ENCODE measurements at regions not wholly inside any gene's neighbourhood (a gene's known extent, or its start where the extent isn't known, plus 50 kb on each side); places are given as distances from the start of the nearest gene placed in this dataset.

- Histone ChIP-seq H3K9ac (ENCODE audit: insufficient read depth, low read length) (no peak overlapping the region), H3K27me3 (ENCODE audit: control insufficient read depth, insufficient read depth, low read length) (peaks cover 4% of the 10 kb centered on the region), H3K4me3 (replicated peaks in 1 of 4; ENCODE audit: control extremely low read depth in 1 of 4, insufficient read depth in 1 of 4, low read depth in 3 of 4, low read length in 4 of 4) (no peak overlapping the region), H3K4me1 (ENCODE audit: control insufficient read depth, extremely low read depth, insufficient read depth, low read length) (peaks cover 4% of the 10 kb centered on the region), H3K9me3 (ENCODE audit: control insufficient read depth, insufficient read depth, low read depth, low read length) (no peaks in the 10 kb centered on the region), H3K4me2 (ENCODE audit: extremely low read depth, insufficient read depth, low read length) (no peak overlapping the region), H3K27ac (ENCODE audit: insufficient read depth, low read length) (no peak overlapping the region), H3K36me3 (ENCODE audit: control insufficient read depth, insufficient read depth, low read length) (no peaks in the 10 kb centered on the region), H2AFZ (ENCODE audit: low read length) (no peak overlapping the region), H3K79me2 (ENCODE audit: control insufficient read depth, insufficient read depth, low read length) (no peaks in the 10 kb centered on the region), H4K20me1 (ENCODE audit: control insufficient read depth, extremely low read depth, insufficient read depth, low read length) (no peaks in the 10 kb centered on the region)
- no peak for DNase-seq (ENCODE audit: low read depth in 2 of 2)
- TF ChIP-seq CTCF (conservative IDR thresholded peaks at IDR 0.05 in 1 of 2, IDR thresholded peaks at IDR 0.05 in 1 of 2; ENCODE audit: low read depth in 1 of 2, low read length in 2 of 2) (no peak), EZH2 (IDR thresholded peaks at IDR 0.05; ENCODE audit: low read length, missing control alignments) (no peak)
These were observed 378.9 kb downstream of the RPS24 start for GRCh38 chr10:78412605-78413004.

GRCh38 chr10:78413076-78414055, 379.7 kb downstream of the RPS24 start:
- H3K4me1 ChIP-seq (ENCODE audit: control insufficient read depth, extremely low read depth, insufficient read depth, low read length): peaks cover 4% of the 10 kb centered on the region
- no peaks in the 10 kb centered on the region for H3K79me2 ChIP-seq (ENCODE audit: control insufficient read depth, insufficient read depth, low read length)
- H3K36me3 ChIP-seq (ENCODE audit: control insufficient read depth, insufficient read depth, low read length): no peaks in the 10 kb centered on the region
- no peaks in the 10 kb centered on the region for H3K9me3 ChIP-seq (ENCODE audit: control insufficient read depth, insufficient read depth, low read depth, low read length)
- peaks cover 3% of the 10 kb centered on the region for H3K27me3 ChIP-seq (ENCODE audit: control insufficient read depth, insufficient read depth, low read length)
- peak; percentile 14 to 28 for DNase-seq (ENCODE audit: low read depth in 2 of 2)
- H3K4me3 ChIP-seq (replicated peaks in 1 of 4; ENCODE audit: control extremely low read depth in 1 of 4, insufficient read depth in 1 of 4, low read depth in 3 of 4, low read length in 4 of 4): no peak overlapping the region
- TF ChIP-seq EZH2 (IDR thresholded peaks at IDR 0.05; ENCODE audit: low read length, missing control alignments) (no peak), CTCF (conservative IDR thresholded peaks at IDR 0.05 in 1 of 2, IDR thresholded peaks at IDR 0.05 in 1 of 2; ENCODE audit: low read depth in 1 of 2, low read length in 2 of 2) (no peak)
- H3K4me2 ChIP-seq (ENCODE audit: extremely low read depth, insufficient read depth, low read length): peak overlapping the region; percentile 13
- no peak overlapping the region for H2AFZ ChIP-seq (ENCODE audit: low read length)
- no peaks in the 10 kb centered on the region for H4K20me1 ChIP-seq (ENCODE audit: control insufficient read depth, extremely low read depth, insufficient read depth, low read length)
- no peak overlapping the region for H3K9ac ChIP-seq (ENCODE audit: insufficient read depth, low read length)
- no peak overlapping the region for H3K27ac ChIP-seq (ENCODE audit: insufficient read depth, low read length)

GRCh38 chr10:78414380-78414779, 380.7 kb downstream of the RPS24 start:
- Histone ChIP-seq H3K36me3 (ENCODE audit: control insufficient read depth, insufficient read depth, low read length) (no peaks in the 10 kb centered on the region), H3K4me3 (replicated peaks in 1 of 4; ENCODE audit: control extremely low read depth in 1 of 4, insufficient read depth in 1 of 4, low read depth in 3 of 4, low read length in 4 of 4) (no peak overlapping the region), H3K4me1 (ENCODE audit: control insufficient read depth, extremely low read depth, insufficient read depth, low read length) (peaks cover 4% of the 10 kb centered on the region), H3K4me2 (ENCODE audit: extremely low read depth, insufficient read depth, low read length) (no peak overlapping the region), H3K27ac (ENCODE audit: insufficient read depth, low read length) (no peak overlapping the region), H2AFZ (ENCODE audit: low read length) (no peak overlapping the region), H4K20me1 (ENCODE audit: control insufficient read depth, extremely low read depth, insufficient read depth, low read length) (no peaks in the 10 kb centered on the region), H3K27me3 (ENCODE audit: control insufficient read depth, insufficient read depth, low read length) (peaks cover 2% of the 10 kb centered on the region), H3K79me2 (ENCODE audit: control insufficient read depth, insufficient read depth, low read length) (no peaks in the 10 kb centered on the region), H3K9me3 (ENCODE audit: control insufficient read depth, insufficient read depth, low read depth, low read length) (no peaks in the 10 kb centered on the region), H3K9ac (ENCODE audit: insufficient read depth, low read length) (no peak overlapping the region)
- DNase-seq (ENCODE audit: low read depth in 2 of 2): no peak
- TF ChIP-seq EZH2 (IDR thresholded peaks at IDR 0.05; ENCODE audit: low read length, missing control alignments) (no peak), CTCF (conservative IDR thresholded peaks at IDR 0.05 in 1 of 2, IDR thresholded peaks at IDR 0.05 in 1 of 2; ENCODE audit: low read depth in 1 of 2, low read length in 2 of 2) (no peak)
